HepG2 (cell line): ENCODE measurements at regions not wholly inside any gene's neighbourhood (a gene's known extent, or its start where the extent isn't known, plus 50 kb on each side); places are given as distances from the start of the nearest gene placed in this dataset.
A peak's percentile ranks its signal among the peaks of the same experiment; 100 is the strongest.
"Not testable (repeated sequence)": the region's sequence is repeated elsewhere in the genome, so short reads cannot be mapped to it uniquely, and the experiment has no call there.

Source experiments
- ATAC-seq: fragments of 200-7000 bp; cut with Tn5 transposase; 3 replicates; pipeline ENCODE4 v1.9.1; 2020; ENCODE audit warnings: mild to moderate bottlenecking, moderate library complexity
- BruUV-seq: library from RNA; stranded (reverse); fragments of 400-500 nt; replicated peaks from 2 replicates; lab custom pipeline; 2021; lab: Mats Ljungman, UMichigan
- CTCF ChIA-PET: fragments of 300-600 bp; formaldehyde crosslinking; extraction: SDS; loops from one replicate; lab custom pipeline; 2021; ENCODE audit warnings: low total read pairs, inconsistent platforms, low intra/inter-chr PET ratio; lab: Yijun Ruan, JAX
- POLR2A ChIA-PET: fragments of 350-600 bp; sonication (Branson Sonifier 250); formaldehyde crosslinking; loops from one replicate; lab custom pipeline; 2020; ENCODE audit warnings: antibody characterized with exemption, inconsistent platforms; lab: Yijun Ruan, JAX
- DNase-seq: peaks from one replicate; pipeline ENCODE4 v3.0.0-alpha.2; 2015; ENCODE audit warnings: low spot score
- FAIRE-seq: peaks from 3 replicates; lab custom pipeline; 2011; peaks lifted over from hg19 to GRCh38; lab: Jason Lieb, UNC
- H2AFZ ChIP-seq: one replicate; pipeline ENCODE4 v1.6.1; 2011; ENCODE audit warnings: low read length, inconsistent platforms
- H3K27ac ChIP-seq: fragments of 300-600 bp; 3 replicates; pipeline ENCODE4 v1.8.0; 2011; ENCODE audit warnings: mixed run types, mild to moderate bottlenecking, mixed read lengths, low read length, inconsistent platforms; ENCODE audit not compliant: insufficient read depth; ENCODE audit errors: extremely low read length
- H3K27me3 ChIP-seq, 2 experiments: fragments of 200-600 bp in 1 of 2; 2 replicates in 1 of 2; 3 replicates in 1 of 2; pipeline versions ENCODE4 v1.6.0 to v1.8.0; 2011; ENCODE audit warnings: low read length in 2 of 2, mild to moderate bottlenecking in 2 of 2, moderate library complexity in 2 of 2, inconsistent platforms in 1 of 2; ENCODE audit not compliant: insufficient read depth in 2 of 2, control insufficient read depth in 1 of 2
- H3K36me3 ChIP-seq, 2 experiments: fragments of 200-600 bp in 1 of 2; replicated peaks in 1 of 2; 2 replicates in 1 of 2; 3 replicates in 1 of 2; pipeline versions ENCODE4 v1.5.1 to v1.8.0; 2011; ENCODE audit warnings: low read length in 2 of 2, inconsistent platforms in 1 of 2; ENCODE audit not compliant: insufficient read depth in 2 of 2, control insufficient read depth in 1 of 2
- H3K4me1 ChIP-seq: 2 replicates; pipeline ENCODE4 v1.5.1; 2012; ENCODE audit warnings: low read length, inconsistent platforms; ENCODE audit not compliant: insufficient read depth
- H3K4me2 ChIP-seq: 2 replicates; pipeline ENCODE4 v1.6.0; 2011; ENCODE audit warnings: low read depth, low read length, inconsistent platforms
- H3K4me3 ChIP-seq, 3 experiments: fragments of 200-600 bp in 1 of 3; sonication (generic), shearing (Covaris generic) in 1 of 3; replicated peaks in 1 of 3; 2 replicates each; pipeline ENCODE4 v1.5.1; 2011 to 2016; ENCODE audit warnings: low read length in 3 of 3, inconsistent platforms in 2 of 3, low read depth in 2 of 3, mild to moderate bottlenecking in 2 of 3, control low read depth in 1 of 3, mixed read lengths in 1 of 3; ENCODE audit not compliant: insufficient read depth in 1 of 3
- H3K79me2 ChIP-seq: one replicate; pipeline ENCODE4 v1.6.1; 2011; ENCODE audit warnings: low read length, inconsistent platforms; ENCODE audit not compliant: insufficient read depth
- H3K9ac ChIP-seq: 2 replicates; pipeline ENCODE4 v1.6.0; 2011; ENCODE audit warnings: mild to moderate bottlenecking, low read depth, low read length, inconsistent platforms; ENCODE audit not compliant: insufficient read depth
- H3K9me3 ChIP-seq: 2 replicates; pipeline ENCODE4 v1.5.1; 2012; ENCODE audit warnings: mild to moderate bottlenecking, low read length
- H4K20me1 ChIP-seq: 2 replicates; pipeline ENCODE4 v1.6.0; 2011; ENCODE audit warnings: inconsistent platforms, mild to moderate bottlenecking, low read length, moderate library complexity; ENCODE audit not compliant: insufficient read depth
- WGBS: methylation state at CpG from one replicate; pipeline ENCODE4 v1.1.6; 2017; ENCODE audit warnings: low lambda C conversion rate; 5-methylcytosine and 5-hydroxymethylcytosine counted together
- in situ Hi-C: cut with HindIII; loops from 2 replicates; pipeline ENCODE4 v1.10.0; 2017; ENCODE audit warnings: low pct_unique_long_range_greater_than_20kb; ENCODE audit not compliant: extremely low pct_ligation_motif_present
- intact Hi-C: fragments of 100-400 bp; cut with micrococcal nuclease; formaldehyde crosslinking; loops from one replicate; pipeline ENCODE4 v1.10.0; 2022; ENCODE audit not compliant: unreplicated experiment
- small RNA-seq, 3 experiments: library from RNA; depleted of rRNA; stranded (forward); fragments of <200 nt; gene quantifications; one replicate each; pipeline ENCODE3, GENCODE V24; 2012; ENCODE audit warnings: low read depth in 2 of 3, low replicate concordance in 1 of 3; ENCODE audit not compliant: insufficient read length in 3 of 3, insufficient read depth in 2 of 3

DNA sequence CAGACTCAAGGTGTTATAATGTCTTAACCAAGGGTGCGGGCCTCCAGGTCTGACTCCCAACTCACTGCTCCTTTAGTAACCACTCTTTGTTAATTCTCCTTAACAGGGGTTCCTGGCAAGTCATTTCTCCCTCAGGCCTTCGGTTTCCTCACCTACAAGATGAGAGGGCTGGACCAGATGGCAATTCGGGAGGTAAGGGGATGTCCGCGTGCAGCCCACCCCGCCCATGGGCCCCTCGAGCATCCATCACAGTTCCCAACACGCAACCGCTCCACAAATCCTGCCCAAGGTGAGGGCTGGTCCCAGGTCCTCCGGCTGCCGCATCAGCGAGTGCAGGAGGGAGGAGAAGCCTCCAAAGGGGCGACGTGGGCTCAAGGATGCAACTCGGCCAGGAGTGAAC is 1667.9 kb downstream of the RPIA start:
- H3K9me3 ChIP-seq, H3K27me3 ChIP-seq, in situ Hi-C loops, H3K9ac ChIP-seq, H2AFZ ChIP-seq, H3K4me3 ChIP-seq, H3K79me2 ChIP-seq, H3K27ac ChIP-seq, DNase-seq, POLR2A ChIA-PET, FAIRE-seq, H3K4me2 ChIP-seq, ATAC-seq, H3K4me1 ChIP-seq, H4K20me1 ChIP-seq, intact Hi-C loops, CTCF ChIA-PET, BruUV-seq, H3K36me3 ChIP-seq: not testable (repeated sequence)
- WGBS, result 64% methylated on average over 6 of the region's 15 CpGs

DNA sequence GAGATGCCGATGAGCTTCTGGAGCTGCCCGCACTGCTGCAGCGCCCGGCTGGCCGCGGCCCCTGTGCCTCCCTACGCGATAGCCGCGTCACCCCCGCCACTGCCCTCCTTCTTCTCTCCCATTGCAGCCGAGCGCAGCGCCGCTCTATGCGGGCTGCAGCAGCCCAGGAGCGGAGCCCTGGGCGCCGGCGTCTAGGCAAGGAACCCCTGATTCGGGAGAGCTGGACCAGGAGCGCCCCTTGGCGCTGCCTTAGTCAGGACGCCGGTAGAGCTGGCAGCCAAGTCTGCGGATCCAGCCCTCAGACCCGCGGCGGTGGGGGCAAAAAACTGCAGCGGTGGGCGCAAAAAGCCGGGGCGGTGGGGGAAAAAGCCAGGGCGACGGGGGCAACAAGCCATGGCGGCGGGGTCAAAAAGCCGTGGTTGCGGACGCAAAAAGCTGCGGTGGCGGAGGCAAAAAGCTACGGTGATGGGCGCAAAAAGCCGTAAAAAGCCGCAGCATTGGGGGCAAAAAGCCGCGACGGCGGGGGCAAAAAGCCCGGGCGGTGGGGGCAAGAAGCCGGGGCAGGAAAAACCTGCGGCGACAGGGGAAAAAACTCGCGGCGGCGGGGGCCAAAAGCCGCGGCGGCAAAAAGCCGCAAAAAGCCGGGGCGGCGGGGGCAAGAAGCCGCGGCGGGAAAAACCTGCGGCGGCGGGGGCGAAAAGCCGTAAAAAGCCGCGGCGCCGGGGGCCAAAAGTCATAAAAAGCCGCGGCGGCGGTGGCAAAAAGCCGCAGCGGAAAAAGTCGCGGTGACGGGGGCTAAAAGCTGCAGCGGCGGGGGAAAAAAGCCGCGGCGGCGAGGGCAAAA is 1668.6 kb downstream of the RPIA start:
- H3K27me3 ChIP-seq, H4K20me1 ChIP-seq, CTCF ChIA-PET, H3K4me1 ChIP-seq, DNase-seq, H3K79me2 ChIP-seq, BruUV-seq, H3K9ac ChIP-seq, in situ Hi-C loops, H3K9me3 ChIP-seq, H2AFZ ChIP-seq, intact Hi-C loops, POLR2A ChIA-PET, FAIRE-seq, H3K27ac ChIP-seq, H3K36me3 ChIP-seq: not testable (repeated sequence)
- peak; percentile 78 for ATAC-seq
- H3K4me2 ChIP-seq, result peak overlapping the region; percentile 18; the same call in 1 of the 2 replicates
- peak overlapping the region in 2 of 3 experiments; percentile 21 to 28; a peak in 2 of 6 replicates for H3K4me3 ChIP-seq
- 23% methylated on average over 67 of the region's 93 CpGs for WGBS

DNA sequence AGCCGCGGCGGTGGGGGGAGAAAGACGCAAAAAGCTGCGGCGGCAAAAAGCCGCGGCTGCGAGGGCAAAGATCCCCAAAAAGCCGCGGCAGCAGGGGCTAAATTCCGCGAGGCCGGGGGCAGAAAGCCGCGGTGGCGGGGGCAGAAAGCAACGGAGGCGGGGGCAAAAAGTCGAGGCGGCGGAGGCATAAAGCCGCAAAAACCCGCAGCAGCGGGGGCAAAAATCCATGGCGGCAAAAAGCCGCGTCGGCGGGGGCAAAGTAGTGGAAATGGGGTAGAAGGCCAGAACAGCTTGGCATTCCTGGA is 1669.2 kb downstream of the RPIA start:
- H3K4me1 ChIP-seq, DNase-seq, ATAC-seq, intact Hi-C loops, H3K27me3 ChIP-seq, FAIRE-seq, H3K79me2 ChIP-seq, BruUV-seq, H2AFZ ChIP-seq, H4K20me1 ChIP-seq, H3K9me3 ChIP-seq, CTCF ChIA-PET, H3K9ac ChIP-seq, in situ Hi-C loops, H3K36me3 ChIP-seq, H3K27ac ChIP-seq, POLR2A ChIA-PET: not testable (repeated sequence)
- Histone ChIP-seq H3K4me3 (peak overlapping the region in 1 of 3 experiments; percentile 28; a peak in 1 of 6 replicates), H3K4me2 (peak overlapping the region; percentile 18; the same call in 1 of the 2 replicates)
- WGBS, result 20% methylated on average over 30 of the region's 30 CpGs

Small RNA genes in the stretch of these regions (small RNA-seq; reads per million reads assigned to genes)
- gene AC233263.1, result 0 reads per million in 3 experiments
- 0 reads per million in 3 experiments for gene AC233263.2
- gene IGKV1D-35, result 0 reads per million in 3 experiments
- 0 reads per million in 3 experiments for gene IGKV2D-19
- 0 reads per million in 3 experiments for gene IGKV2D-36
- 0 reads per million in 3 experiments for gene IGKV2D-38
- gene IGKV3D-25, result 0 reads per million in 3 experiments
